GM10266 (cell line): ENCODE measurements at regions not wholly inside any gene's neighbourhood (a gene's known extent, or its start where the extent isn't known, plus 50 kb on each side); places are given as distances from the start of the nearest gene placed in this dataset.

ENCODE experiments used
- DNase-seq: peaks from one replicate; pipeline ENCODE4 v3.0.0; 2012; ENCODE audit errors: extremely low spot score
- CTCF ChIP-seq: IDR thresholded peaks from 2 replicates; pipeline ENCODE4 v1.5.1; 2012; ENCODE audit warnings: mild to moderate bottlenecking, low read depth; ENCODE audit not compliant: control insufficient read depth, insufficient read depth; ENCODE audit errors: missing control alignments

- DNase-seq = no peak
- TF ChIP-seq CTCF = no peak
These were observed 228.5 kb downstream of the ICE1 start for GRCh38 chr5:5650949-5651348.

- no peak for DNase-seq
These were observed 227.8 kb downstream of the ICE1 start for GRCh38 chr5:5650242-5650641.

DNA sequence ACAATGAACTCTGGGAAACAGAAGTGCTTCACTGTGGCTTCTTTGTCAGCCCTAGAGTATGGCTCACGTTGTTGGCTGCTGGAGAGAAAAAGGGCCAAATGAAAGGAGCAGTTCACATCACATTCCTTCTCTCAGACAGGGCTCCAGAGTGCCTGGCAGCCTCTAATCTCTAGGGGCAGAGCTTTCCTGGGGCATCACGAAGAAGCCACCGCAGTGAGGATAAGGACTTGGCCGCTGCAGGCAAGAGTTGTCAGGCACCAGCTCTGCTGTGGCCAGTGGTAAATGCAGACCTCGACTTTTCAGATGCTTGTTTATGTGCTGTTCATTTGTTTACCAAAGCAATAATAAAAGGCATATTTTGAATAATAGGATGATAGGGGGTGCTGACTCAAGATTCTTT, 227.2 kb downstream of the ICE1 start:
- no peak for TF ChIP-seq CTCF
- DNase-seq = no peak

More at GRCh38 chr5:5650242-5650641, 227.8 kb downstream of the ICE1 start:
- TF ChIP-seq CTCF = no peak

DNA sequence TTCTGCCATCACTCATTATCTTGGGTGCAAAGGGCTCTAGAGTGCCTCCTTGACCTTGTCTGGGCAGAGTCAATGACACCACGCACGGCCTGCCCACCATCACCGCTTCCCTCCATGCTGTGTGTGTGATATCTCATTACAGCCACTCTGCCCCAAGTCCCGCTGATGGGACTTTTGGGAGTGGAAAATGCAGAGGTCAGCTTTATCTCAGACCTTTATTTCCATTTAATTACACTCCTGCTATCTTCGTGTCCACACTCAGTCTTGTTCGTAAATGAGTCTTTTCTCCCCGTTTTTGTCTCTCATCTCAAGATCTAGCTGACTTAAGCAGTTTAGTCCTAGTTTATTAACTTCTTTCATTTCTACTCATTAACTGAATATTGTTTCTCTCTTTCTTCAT, 226.2 kb downstream of the ICE1 start:
- DNase-seq = no peak
- TF ChIP-seq CTCF = no peak

- no peak for TF ChIP-seq CTCF
- DNase-seq = no peak
These were observed 223.4 kb downstream of the ICE1 start for GRCh38 chr5:5645891-5646290.

DNA sequence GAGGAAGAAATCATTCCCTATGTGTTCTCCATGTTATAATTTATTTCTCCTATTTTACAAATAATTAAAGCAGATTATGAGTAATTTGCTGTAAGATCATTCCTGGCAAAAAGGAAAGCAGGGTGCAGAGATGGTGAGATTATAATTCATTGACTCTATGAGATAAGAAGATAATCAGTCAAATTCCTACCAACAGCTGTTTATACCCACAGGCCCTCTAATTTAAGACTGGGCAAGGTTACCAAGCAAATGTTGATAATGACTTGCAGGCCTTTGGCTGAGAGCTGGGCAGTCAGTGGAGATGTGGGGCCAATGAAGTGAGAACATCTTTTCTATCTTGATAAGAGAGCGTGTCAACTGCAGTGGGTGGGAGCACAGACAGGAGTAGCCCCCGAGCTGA, 222.7 kb downstream of the ICE1 start:
- TF ChIP-seq CTCF = no peak
- DNase-seq = no peak

DNA sequence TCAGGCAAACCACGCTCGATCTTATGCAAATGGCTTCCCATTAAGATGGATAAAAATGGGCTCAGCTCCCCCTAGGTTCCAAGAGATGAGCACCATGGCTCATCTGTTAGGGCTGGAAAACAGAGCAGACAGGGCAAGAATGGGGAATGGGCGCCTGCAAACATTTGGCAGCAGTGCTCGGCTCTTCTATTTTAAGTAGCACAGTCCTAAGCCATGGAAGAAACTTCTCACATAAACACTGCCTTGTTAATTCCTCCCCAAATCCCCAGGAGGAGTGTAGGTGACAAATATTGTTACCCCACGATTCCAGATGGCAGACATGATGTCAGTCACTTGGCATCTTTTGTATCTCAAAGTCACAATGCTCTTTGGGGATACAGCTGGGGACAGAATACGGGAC, 221.8 kb downstream of the ICE1 start:
- no peak for TF ChIP-seq CTCF
- no peak for DNase-seq
